Type B pancreatic cell (in vitro differentiated cells): ENCODE measurements at regions not wholly inside any gene's neighbourhood (a gene's known extent, or its start where the extent isn't known, plus 50 kb on each side); places are given as distances from the start of the nearest gene placed in this dataset.

Source experiments
- DNase-seq: peaks from one replicate; pipeline ENCODE4 v3.0.0; 2021; ENCODE audit warnings: mixed read lengths; ENCODE audit not compliant: unreplicated experiment; ENCODE audit errors: extremely low spot score
- H3K27ac Mint-ChIP-seq: 2 replicates; pipeline ENCODE4 v1.8.0; 2021; ENCODE audit warnings: mild to moderate bottlenecking, mixed read lengths
- H3K27me3 Mint-ChIP-seq: 2 replicates; pipeline ENCODE4 v1.8.0; 2021; ENCODE audit warnings: mixed read lengths
- H3K36me3 Mint-ChIP-seq: 2 replicates; pipeline ENCODE4 v1.8.0; 2021; ENCODE audit warnings: mixed read lengths
- H3K4me1 Mint-ChIP-seq: one replicate; pipeline ENCODE4 v1.8.0; 2021; ENCODE audit warnings: mixed read lengths; ENCODE audit not compliant: unreplicated experiment
- H3K4me3 Mint-ChIP-seq: 2 replicates; pipeline ENCODE4 v1.8.0; 2021; ENCODE audit warnings: mild to moderate bottlenecking, mixed read lengths
- H3K9me3 Mint-ChIP-seq: 2 replicates; pipeline ENCODE4 v1.8.0; 2021; ENCODE audit warnings: mixed read lengths
- CTCF ChIP-seq: fragments of 200-600 bp; sonication (generic); conservative IDR thresholded peaks from 2 replicates; pipeline ENCODE4 v1.5.0; 2021; ENCODE audit warnings: antibody characterized with exemption, mild to moderate bottlenecking

- TF ChIP-seq CTCF = no peak
- no peaks in the 10 kb centered on the region for H3K36me3 Mint-ChIP-seq
- H3K9me3 Mint-ChIP-seq = peaks cover 8% of the 10 kb centered on the region
- no peak for DNase-seq
- H3K4me1 Mint-ChIP-seq = peaks cover 3% of the 10 kb centered on the region
- no peak overlapping the region for H3K4me3 Mint-ChIP-seq
- peaks cover 12% of the 10 kb centered on the region for H3K27me3 Mint-ChIP-seq
- no peak overlapping the region for H3K27ac Mint-ChIP-seq
Observed at GRCh38 chr1:83006271-83006670, 992.7 kb downstream of the TTLL7 start.

- no peak for DNase-seq
- Mint-ChIP-seq H3K4me3 (no peak overlapping the region), H3K27me3 (peaks cover 4% of the 10 kb centered on the region), H3K27ac (no peak overlapping the region), H3K36me3 (no peaks in the 10 kb centered on the region), H3K9me3 (no peaks in the 10 kb centered on the region), H3K4me1 (no peaks in the 10 kb centered on the region)
- no peak for TF ChIP-seq CTCF
Observed at GRCh38 chr1:83000286-83000685, 998.6 kb downstream of the TTLL7 start.

GRCh38 chr1:82995951-82996350 lies 1003.0 kb downstream of the TTLL7 start:
- no peak overlapping the region for H3K4me3 Mint-ChIP-seq
- H3K27ac Mint-ChIP-seq = no peak overlapping the region
- no peaks in the 10 kb centered on the region for H3K36me3 Mint-ChIP-seq
- no peak for TF ChIP-seq CTCF
- no peak for DNase-seq
- H3K9me3 Mint-ChIP-seq = no peaks in the 10 kb centered on the region
- H3K4me1 Mint-ChIP-seq = no peaks in the 10 kb centered on the region
- no peaks in the 10 kb centered on the region for H3K27me3 Mint-ChIP-seq

- Mint-ChIP-seq H3K27me3 (no peaks in the 10 kb centered on the region), H3K4me1 (no peaks in the 10 kb centered on the region), H3K36me3 (no peaks in the 10 kb centered on the region), H3K27ac (no peak overlapping the region), H3K4me3 (no peak overlapping the region), H3K9me3 (no peaks in the 10 kb centered on the region)
- DNase-seq = no peak
- no peak for TF ChIP-seq CTCF
Observed at GRCh38 chr1:82994616-82995263, 1004.2 kb downstream of the TTLL7 start.

GRCh38 chr1:82991569-82991968 lies 1007.4 kb downstream of the TTLL7 start:
- TF ChIP-seq CTCF = no peak
- Mint-ChIP-seq H3K27ac (no peak overlapping the region), H3K4me3 (no peak overlapping the region), H3K36me3 (no peaks in the 10 kb centered on the region), H3K27me3 (no peaks in the 10 kb centered on the region), H3K9me3 (no peaks in the 10 kb centered on the region), H3K4me1 (no peaks in the 10 kb centered on the region)
- DNase-seq = no peak
